GM10248 (cell line): ENCODE measurements at regions not wholly inside any gene's neighbourhood (a gene's known extent, or its start where the extent isn't known, plus 50 kb on each side); places are given as distances from the start of the nearest gene placed in this dataset.

ENCODE experiments used
- CTCF ChIA-PET: fragments of 300-600 bp; sonication (Branson Sonifier 250); formaldehyde crosslinking; extraction: SDS; loops from one replicate; lab custom pipeline; 2021; ENCODE audit warnings: antibody characterized with exemption; lab: Yijun Ruan, JAX
- POLR2A ChIA-PET: fragments of 350-650 bp; sonication (Branson Sonifier 250); formaldehyde crosslinking; extraction: SDS; loops from one replicate; lab custom pipeline; 2020; ENCODE audit warnings: antibody characterized with exemption; lab: Yijun Ruan, JAX
- DNase-seq: peaks from one replicate; pipeline ENCODE4 v3.0.0; 2012; ENCODE audit errors: extremely low spot score
- CTCF ChIP-seq: IDR thresholded peaks from 2 replicates; pipeline ENCODE4 v1.5.1; 2012; ENCODE audit warnings: mild to moderate bottlenecking, low read depth; ENCODE audit errors: extremely low read depth, missing control alignments, control extremely low read depth

GRCh38 chr9:23887781-23888180 lies 61.7 kb upstream of the ELAVL2 start:
- DNase-seq = no peak
- ChIA-PET CTCF (interaction anchor here (1.2 to 2.7 kb wide), 2 partner anchors 14 to 1116 kb away, joined by 3 to 9 read pairs; no protein-coding TSS in a partner anchor), POLR2A (no interaction called here)
- TF ChIP-seq CTCF = no peak
